HG03378 (cell line): ENCODE measurements at regions not wholly inside any gene's neighbourhood (a gene's known extent, or its start where the extent isn't known, plus 50 kb on each side); places are given as distances from the start of the nearest gene placed in this dataset.
"Not testable (repeated sequence)": the region's sequence is repeated elsewhere in the genome, so short reads cannot be mapped to it uniquely, and the experiment has no call there.

Experiments
- ATAC-seq: cut with Tn5 transposase; IDR thresholded peaks from one replicate; pipeline ENCODE4 v1.9.1; 2021; ENCODE audit warnings: mild to moderate bottlenecking, moderate library complexity; ENCODE audit not compliant: unreplicated experiment

GRCh38 chr5:130957151-130957550 lies 207.9 kb downstream of the HINT1 start:
- no peak for ATAC-seq

- no peak for ATAC-seq
Measured at GRCh38 chr5:130955041-130955440, 210.0 kb downstream of the HINT1 start.

- ATAC-seq, result no peak
Measured at GRCh38 chr5:130954336-130954735, 210.7 kb downstream of the HINT1 start.

- no peak for ATAC-seq
Measured at GRCh38 chr5:130939059-130939458, 226.0 kb downstream of the HINT1 start.

- ATAC-seq, result no peak
Measured at GRCh38 chr5:130937046-130937445, 228.0 kb downstream of the HINT1 start.

GRCh38 chr5:130923543-130924124 lies 241.4 kb downstream of the HINT1 start:
- ATAC-seq, result no peak

- ATAC-seq, result no peak
Measured at GRCh38 chr5:130912088-130912487, 253.0 kb downstream of the HINT1 start.

- ATAC-seq, result no peak
Measured at GRCh38 chr5:130908186-130908585, 256.9 kb downstream of the HINT1 start.

- ATAC-seq, result not testable (repeated sequence)
Measured at GRCh38 chr5:130897537-130898195, 267.4 kb downstream of the HINT1 start.

GRCh38 chr5:130897181-130897536 lies 267.9 kb downstream of the HINT1 start:
- not testable (repeated sequence) for ATAC-seq

GRCh38 chr5:130896636-130897035 lies 268.4 kb downstream of the HINT1 start:
- ATAC-seq, result no peak

- ATAC-seq, result no peak
Measured at GRCh38 chr5:130893006-130893405, 272.1 kb downstream of the HINT1 start.

- ATAC-seq, result no peak
Measured at GRCh38 chr5:130890610-130891009, 274.4 kb downstream of the HINT1 start.

- no peak for ATAC-seq
Measured at GRCh38 chr5:130885691-130886090, 279.4 kb downstream of the HINT1 start.

GRCh38 chr5:130885027-130885426 lies 280.0 kb downstream of the HINT1 start:
- no peak for ATAC-seq

GRCh38 chr5:130884023-130884422 lies 281.0 kb downstream of the HINT1 start:
- ATAC-seq, result no peak

GRCh38 chr5:130875656-130876055 lies 289.4 kb downstream of the HINT1 start:
- ATAC-seq, result no peak

GRCh38 chr5:130874861-130875417 lies 290.1 kb downstream of the HINT1 start:
- no peak for ATAC-seq

- ATAC-seq, result peak; percentile 81
Measured at GRCh38 chr5:130871346-130872086, 293.5 kb downstream of the HINT1 start.

- no peak for ATAC-seq
Measured at GRCh38 chr5:130870691-130871090, 294.4 kb downstream of the HINT1 start.

GRCh38 chr5:130868186-130868840 lies 296.7 kb downstream of the HINT1 start:
- ATAC-seq, result no peak
